Loucy (cell line): ENCODE measurements at regions not wholly inside any gene's neighbourhood (a gene's known extent, or its start where the extent isn't known, plus 50 kb on each side); places are given as distances from the start of the nearest gene placed in this dataset.

Source experiments
- EZH2phosphoT487 ChIP-seq: fragments of 200-600 bp; IDR thresholded peaks from 2 replicates; pipeline ENCODE4 v1.6.1; 2018; ENCODE audit warnings: antibody characterized with exemption, mild to moderate bottlenecking, moderate library complexity, borderline replicate concordance
- TF ChIP-seq, protein P1 (sequence below): fragments of 200-600 bp; sonication (generic); conservative IDR thresholded peaks from 2 replicates; pipeline ENCODE4 v1.5.1; 2014; ENCODE audit warnings: mild to moderate bottlenecking, antibody characterized with exemption, low read length

DNA sequence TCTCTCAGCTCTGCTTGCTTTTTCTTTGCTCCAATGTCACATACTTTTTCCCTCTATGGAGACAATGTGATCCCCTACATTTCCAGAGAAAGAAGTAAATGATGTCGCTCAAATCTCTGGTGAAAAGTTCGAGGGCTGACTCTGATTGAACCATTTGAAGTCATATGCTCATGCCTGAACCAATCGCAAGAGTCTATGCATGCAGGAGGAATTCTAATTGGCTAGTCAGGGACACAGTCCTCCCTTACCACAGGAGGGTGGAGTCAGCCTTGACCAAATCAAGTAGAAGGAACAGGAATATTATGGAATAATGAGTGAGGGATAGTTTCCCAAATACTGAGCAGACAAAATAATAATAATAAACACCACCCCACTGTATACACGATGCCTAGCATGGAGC, 96.8 kb downstream of the PRLHR start:
- TF ChIP-seq, protein P1, sequence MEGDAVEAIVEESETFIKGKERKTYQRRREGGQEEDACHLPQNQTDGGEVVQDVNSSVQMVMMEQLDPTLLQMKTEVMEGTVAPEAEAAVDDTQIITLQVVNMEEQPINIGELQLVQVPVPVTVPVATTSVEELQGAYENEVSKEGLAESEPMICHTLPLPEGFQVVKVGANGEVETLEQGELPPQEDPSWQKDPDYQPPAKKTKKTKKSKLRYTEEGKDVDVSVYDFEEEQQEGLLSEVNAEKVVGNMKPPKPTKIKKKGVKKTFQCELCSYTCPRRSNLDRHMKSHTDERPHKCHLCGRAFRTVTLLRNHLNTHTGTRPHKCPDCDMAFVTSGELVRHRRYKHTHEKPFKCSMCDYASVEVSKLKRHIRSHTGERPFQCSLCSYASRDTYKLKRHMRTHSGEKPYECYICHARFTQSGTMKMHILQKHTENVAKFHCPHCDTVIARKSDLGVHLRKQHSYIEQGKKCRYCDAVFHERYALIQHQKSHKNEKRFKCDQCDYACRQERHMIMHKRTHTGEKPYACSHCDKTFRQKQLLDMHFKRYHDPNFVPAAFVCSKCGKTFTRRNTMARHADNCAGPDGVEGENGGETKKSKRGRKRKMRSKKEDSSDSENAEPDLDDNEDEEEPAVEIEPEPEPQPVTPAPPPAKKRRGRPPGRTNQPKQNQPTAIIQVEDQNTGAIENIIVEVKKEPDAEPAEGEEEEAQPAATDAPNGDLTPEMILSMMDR: no peak
- no peak for TF ChIP-seq EZH2phosphoT487
